Osteocyte (in vitro differentiated cells): ENCODE measurements at regions not wholly inside any gene's neighbourhood (a gene's known extent, or its start where the extent isn't known, plus 50 kb on each side); places are given as distances from the start of the nearest gene placed in this dataset.

ENCODE experiments used
- DNase-seq: peaks from one replicate; pipeline ENCODE4 v3.0.0; 2021; ENCODE audit warnings: mixed read lengths; ENCODE audit not compliant: unreplicated experiment; ENCODE audit errors: extremely low spot score
- H3K27ac Mint-ChIP-seq: one replicate; pipeline ENCODE4 v1.8.0; 2021; ENCODE audit warnings: mild to moderate bottlenecking, mixed read lengths; ENCODE audit not compliant: unreplicated experiment
- H3K27me3 Mint-ChIP-seq: one replicate; pipeline ENCODE4 v1.8.0; 2021; ENCODE audit warnings: mixed read lengths; ENCODE audit not compliant: unreplicated experiment
- H3K36me3 Mint-ChIP-seq: one replicate; pipeline ENCODE4 v1.8.0; 2021; ENCODE audit warnings: mixed read lengths; ENCODE audit not compliant: unreplicated experiment
- H3K4me1 Mint-ChIP-seq: one replicate; pipeline ENCODE4 v1.8.0; 2021; ENCODE audit warnings: mixed read lengths; ENCODE audit not compliant: unreplicated experiment
- H3K4me3 Mint-ChIP-seq: one replicate; pipeline ENCODE4 v1.8.0; 2021; ENCODE audit warnings: mild to moderate bottlenecking, moderate library complexity, mixed read lengths; ENCODE audit not compliant: unreplicated experiment
- H3K9me3 Mint-ChIP-seq: one replicate; pipeline ENCODE4 v1.8.0; 2021; ENCODE audit warnings: mixed read lengths; ENCODE audit not compliant: unreplicated experiment
- CTCF ChIP-seq: fragments of 200-600 bp; sonication (generic); IDR thresholded peaks from 2 replicates; pipeline ENCODE4 v1.5.0; 2021; ENCODE audit warnings: antibody characterized with exemption, mild to moderate bottlenecking, moderate library complexity

GRCh38 chr2:241924069-241924908 lies 54.8 kb downstream of the RTP5 start:
- no peaks in the 10 kb centered on the region for H3K36me3 Mint-ChIP-seq
- no peak overlapping the region for H3K4me3 Mint-ChIP-seq
- H3K9me3 Mint-ChIP-seq = peaks cover 7% of the 10 kb centered on the region
- DNase-seq = no peak
- no peaks in the 10 kb centered on the region for H3K27me3 Mint-ChIP-seq
- TF ChIP-seq CTCF = no peak
- H3K4me1 Mint-ChIP-seq = no peaks in the 10 kb centered on the region
- H3K27ac Mint-ChIP-seq = no peak overlapping the region

DNA sequence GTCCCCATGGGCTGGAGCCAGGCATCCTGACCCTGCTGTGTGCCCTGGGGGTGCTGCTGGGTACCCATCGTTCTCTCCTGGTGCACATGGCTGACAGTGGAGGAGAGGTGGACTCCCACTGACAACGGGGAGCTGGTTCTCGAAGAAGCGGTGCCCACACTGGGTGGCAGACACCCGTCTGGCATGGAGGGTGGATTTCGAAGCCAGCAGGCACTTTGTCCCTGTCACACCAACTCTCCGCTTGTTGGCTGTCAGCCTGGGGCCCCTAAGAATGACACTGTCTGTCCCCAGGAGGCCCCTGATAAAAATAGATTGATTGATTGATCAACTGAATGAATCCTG lies 55.4 kb downstream of the RTP5 start:
- Mint-ChIP-seq H3K36me3 (no peaks in the 10 kb centered on the region), H3K4me3 (no peak overlapping the region), H3K4me1 (no peaks in the 10 kb centered on the region), H3K9me3 (peaks cover 1% of the 10 kb centered on the region), H3K27ac (no peak overlapping the region), H3K27me3 (no peaks in the 10 kb centered on the region)
- no peak for TF ChIP-seq CTCF
- DNase-seq = no peak

DNA sequence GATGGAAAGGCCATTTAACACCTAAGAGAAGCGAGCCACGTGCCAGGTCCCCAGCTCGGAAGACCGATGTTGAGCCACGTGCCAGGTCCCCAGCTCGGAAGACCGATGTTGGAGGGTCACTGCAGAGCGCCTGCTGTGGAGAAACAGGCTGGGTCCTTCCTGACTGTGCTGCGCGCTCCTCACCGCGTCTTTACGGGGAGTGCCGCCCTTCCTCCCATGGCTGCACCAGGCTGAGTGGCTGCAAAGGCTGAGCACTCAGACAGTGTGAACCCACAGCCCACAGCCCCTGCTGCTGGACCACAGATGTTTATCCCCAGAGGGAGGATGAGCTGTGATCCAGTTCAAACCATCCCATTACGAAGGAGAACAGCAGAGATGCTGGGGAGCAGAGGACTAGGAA lies 55.7 kb downstream of the RTP5 start:
- Mint-ChIP-seq H3K27me3 (no peaks in the 10 kb centered on the region), H3K36me3 (no peaks in the 10 kb centered on the region), H3K4me1 (no peaks in the 10 kb centered on the region), H3K27ac (no peak overlapping the region), H3K4me3 (no peak overlapping the region), H3K9me3 (no peaks in the 10 kb centered on the region)
- TF ChIP-seq CTCF = no peak
- no peak for DNase-seq

GRCh38 chr2:241925821-241926441 lies 56.4 kb downstream of the RTP5 start:
- Mint-ChIP-seq H3K4me1 (no peaks in the 10 kb centered on the region), H3K36me3 (no peaks in the 10 kb centered on the region), H3K27me3 (no peaks in the 10 kb centered on the region), H3K27ac (no peak overlapping the region), H3K9me3 (no peaks in the 10 kb centered on the region), H3K4me3 (no peak overlapping the region)
- no peak for TF ChIP-seq CTCF
- DNase-seq = no peak

DNA sequence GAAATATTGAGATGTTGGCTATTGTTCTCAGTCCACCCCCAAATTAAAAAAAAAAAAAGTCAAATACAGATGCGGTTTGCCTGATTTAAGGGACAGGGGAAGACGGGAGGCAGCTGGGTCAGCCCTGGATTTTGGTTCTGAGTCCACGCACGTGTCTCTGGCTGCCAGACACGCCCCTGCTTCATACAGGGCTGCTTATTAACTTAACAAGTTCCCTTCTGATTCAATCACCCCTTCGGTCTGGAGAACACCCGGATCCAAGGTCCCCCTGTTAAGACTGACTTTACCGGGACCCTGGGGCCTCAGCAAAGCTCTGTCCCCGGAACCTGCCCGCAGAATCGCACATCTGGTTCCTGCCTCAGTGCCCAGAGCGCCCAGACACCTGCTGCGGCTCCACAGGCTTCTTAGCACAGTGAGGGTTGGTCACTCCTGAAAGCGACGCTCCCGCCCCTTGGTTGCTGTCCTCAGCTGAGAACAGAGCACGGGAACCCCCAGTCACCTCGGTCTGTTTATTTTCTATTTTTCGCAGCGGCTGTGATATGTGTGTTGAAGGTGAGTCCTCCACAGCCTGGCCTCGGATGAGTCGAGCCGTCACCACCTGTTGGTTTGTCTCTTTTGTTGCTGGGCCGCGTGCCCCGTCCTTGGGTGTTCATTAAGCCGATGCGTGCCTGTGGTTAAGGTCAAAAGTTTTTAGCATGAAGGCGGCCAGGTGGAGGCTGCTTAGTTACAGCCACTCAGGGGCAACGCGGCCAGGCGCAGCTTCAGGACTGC lies 57.2 kb downstream of the RTP5 start:
- DNase-seq = no peak
- no peaks in the 10 kb centered on the region for H3K9me3 Mint-ChIP-seq
- H3K4me1 Mint-ChIP-seq = no peaks in the 10 kb centered on the region
- H3K27me3 Mint-ChIP-seq = no peaks in the 10 kb centered on the region
- no peak overlapping the region for H3K27ac Mint-ChIP-seq
- H3K4me3 Mint-ChIP-seq = no peak overlapping the region
- no peaks in the 10 kb centered on the region for H3K36me3 Mint-ChIP-seq
- no peak for TF ChIP-seq CTCF
